GM19455 (cell line): ENCODE measurements at regions not wholly inside any gene's neighbourhood (a gene's known extent, or its start where the extent isn't known, plus 50 kb on each side); places are given as distances from the start of the nearest gene placed in this dataset.
A peak's percentile ranks its signal among the peaks of the same experiment; 100 is the strongest.
"Not testable (repeated sequence)": the region's sequence is repeated elsewhere in the genome, so short reads cannot be mapped to it uniquely, and the experiment has no call there.

Experiments used
- ATAC-seq: cut with Tn5 transposase; IDR thresholded peaks from one replicate; pipeline ENCODE4 v1.9.1; 2021; ENCODE audit not compliant: unreplicated experiment

GRCh38 chr6:139962654-139963347 is 588.4 kb upstream of the CITED2 start:
- ATAC-seq = no peak

DNA sequence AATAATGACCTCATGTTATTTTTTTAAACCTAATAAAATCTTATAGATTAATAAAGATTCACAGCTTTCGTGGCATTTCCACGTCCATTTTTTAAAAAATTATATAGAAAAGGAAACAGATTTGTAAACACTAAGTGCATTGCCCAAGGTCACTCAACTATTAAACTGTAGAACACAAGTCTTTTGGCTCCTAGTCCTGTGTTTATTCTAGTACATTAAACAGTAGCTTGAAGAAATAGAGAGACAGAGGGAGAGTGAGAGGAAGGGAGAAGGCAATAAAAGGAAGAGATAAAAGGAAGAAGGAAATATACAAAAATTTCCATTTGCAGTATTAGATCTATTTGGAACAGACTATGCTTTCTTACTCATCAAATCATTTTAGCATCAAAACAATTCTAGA is 586.7 kb upstream of the CITED2 start:
- no peak for ATAC-seq

GRCh38 chr6:139960671-139961070 is 586.2 kb upstream of the CITED2 start:
- no peak for ATAC-seq

- ATAC-seq = no peak
Observed at GRCh38 chr6:139955366-139956155, 581.1 kb upstream of the CITED2 start.

DNA sequence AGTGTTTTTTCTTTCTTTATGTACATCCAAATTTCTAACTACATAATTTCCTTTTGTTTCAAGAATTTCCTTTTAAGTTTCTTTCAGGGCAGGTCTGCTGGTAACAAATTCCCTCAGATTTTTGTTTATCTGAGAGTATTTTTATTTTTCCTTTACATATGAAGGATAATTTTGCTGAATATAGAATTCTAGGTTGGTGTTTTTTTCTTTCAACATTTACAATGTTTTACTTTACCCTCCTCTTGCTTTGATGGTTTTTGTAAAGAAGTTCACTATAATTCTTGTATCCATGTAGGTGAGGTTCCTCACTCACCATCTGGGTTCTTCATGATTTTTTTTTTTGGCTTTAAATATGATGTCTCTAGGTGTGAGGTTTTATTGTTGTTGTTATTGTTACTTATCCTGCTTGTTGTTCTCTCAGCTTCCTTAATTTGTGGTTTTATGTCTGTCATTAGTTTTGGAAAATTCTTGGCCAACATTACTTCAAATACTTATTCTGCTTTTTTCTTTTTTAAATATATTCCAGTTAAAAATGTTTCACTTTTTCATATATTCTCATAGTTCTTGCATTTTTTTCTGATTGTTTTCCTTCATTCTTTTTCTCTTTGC is 580.1 kb upstream of the CITED2 start:
- ATAC-seq = no peak

DNA sequence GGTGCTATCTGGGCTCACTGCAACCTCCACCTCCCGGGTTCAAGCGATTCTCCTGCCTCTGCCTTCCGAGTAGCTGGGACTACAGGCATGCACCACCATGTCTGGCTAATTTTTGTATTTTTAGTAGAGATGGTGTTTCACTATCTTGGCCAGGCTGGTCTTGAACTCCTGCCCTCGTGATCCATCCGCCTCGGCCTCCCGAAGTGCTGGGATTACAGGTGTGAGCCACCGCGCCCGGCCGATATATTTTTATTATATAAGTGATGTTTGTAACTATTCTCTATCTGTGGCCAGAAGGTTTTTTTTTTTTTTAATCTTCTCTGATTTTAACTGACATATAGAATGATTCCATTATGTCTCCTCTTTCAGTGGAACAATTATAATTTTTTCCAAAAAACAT is 579.3 kb upstream of the CITED2 start:
- not testable (repeated sequence) for ATAC-seq

DNA sequence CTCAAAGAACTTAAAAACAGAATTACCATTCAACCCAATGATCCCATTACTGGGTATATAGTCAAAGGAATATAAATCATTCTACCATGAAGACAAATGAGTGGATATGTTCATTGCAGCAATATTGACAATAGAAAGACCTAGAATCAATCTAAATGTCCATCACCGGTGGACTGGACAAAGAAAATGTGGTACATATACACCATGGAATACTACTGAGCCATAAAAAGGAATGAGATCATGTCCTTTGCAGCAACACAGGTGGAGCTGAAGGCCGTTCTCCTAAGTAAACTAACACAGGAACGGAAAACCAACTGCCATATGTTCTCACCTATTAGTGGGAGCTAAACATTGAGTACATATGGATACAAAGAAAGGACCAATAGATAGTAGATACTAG is 576.7 kb upstream of the CITED2 start:
- no peak for ATAC-seq

DNA sequence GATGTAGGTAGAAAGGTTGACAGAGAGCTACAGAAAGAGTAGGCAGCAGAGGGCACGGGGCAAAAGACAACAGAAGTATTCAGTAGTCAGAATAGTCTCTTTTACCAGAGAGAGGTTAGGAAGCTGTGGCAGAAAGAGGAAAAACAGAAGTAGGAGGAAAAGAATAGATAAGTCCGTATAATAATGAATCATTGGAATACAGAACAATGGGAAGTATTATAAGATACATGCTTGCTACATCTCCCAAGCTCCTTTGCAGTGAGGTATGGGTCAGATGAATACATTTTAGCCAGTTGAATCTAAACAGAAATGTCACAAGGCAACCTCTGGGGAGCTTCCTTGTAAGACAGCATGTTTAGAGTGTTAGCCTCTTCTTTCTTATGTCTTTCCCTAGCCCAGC is 570.5 kb upstream of the CITED2 start:
- ATAC-seq = no peak

DNA sequence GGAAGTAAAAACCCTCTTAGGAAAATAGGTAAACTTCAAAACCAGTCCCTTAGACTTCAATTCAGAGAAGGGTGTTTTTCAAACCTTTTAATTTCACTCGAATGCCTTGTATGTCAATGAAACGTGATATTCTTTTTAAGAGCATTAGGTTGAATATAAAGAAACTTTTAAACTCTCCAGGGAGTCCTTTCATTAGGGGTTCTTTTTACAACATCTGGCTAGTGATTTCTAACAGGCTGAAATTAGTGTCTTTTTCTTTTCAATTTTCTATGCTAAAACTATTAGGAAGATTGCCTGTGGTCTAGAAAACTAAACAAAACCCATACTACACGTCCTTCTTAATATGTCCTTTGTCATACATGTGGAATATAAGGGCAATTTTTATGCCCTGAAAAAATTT is 569.7 kb upstream of the CITED2 start:
- ATAC-seq = no peak

GRCh38 chr6:139943391-139943790 is 568.9 kb upstream of the CITED2 start:
- no peak for ATAC-seq

DNA sequence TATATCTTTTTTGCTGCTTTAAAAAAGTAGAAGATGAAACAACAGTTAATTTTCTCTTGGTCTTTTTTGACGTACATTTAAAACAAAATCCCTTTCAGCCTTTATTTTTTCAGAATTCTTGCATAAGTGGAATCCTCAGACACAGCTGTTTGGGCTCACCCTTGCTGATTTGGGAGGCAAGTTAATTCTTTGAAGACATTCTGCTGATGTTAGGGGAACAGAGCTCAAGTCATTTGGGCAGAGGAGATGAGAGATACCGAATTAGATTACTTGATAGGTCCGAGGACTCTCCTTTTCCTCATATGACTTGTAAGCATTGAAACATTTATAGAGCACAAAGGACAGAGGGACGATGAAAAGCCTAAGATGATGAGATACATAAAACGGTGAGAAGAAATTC is 567.9 kb upstream of the CITED2 start:
- no peak for ATAC-seq

GRCh38 chr6:139941826-139942225 is 567.4 kb upstream of the CITED2 start:
- no peak for ATAC-seq

GRCh38 chr6:139940741-139941729 is 566.6 kb upstream of the CITED2 start:
- peak; percentile 94 for ATAC-seq

DNA sequence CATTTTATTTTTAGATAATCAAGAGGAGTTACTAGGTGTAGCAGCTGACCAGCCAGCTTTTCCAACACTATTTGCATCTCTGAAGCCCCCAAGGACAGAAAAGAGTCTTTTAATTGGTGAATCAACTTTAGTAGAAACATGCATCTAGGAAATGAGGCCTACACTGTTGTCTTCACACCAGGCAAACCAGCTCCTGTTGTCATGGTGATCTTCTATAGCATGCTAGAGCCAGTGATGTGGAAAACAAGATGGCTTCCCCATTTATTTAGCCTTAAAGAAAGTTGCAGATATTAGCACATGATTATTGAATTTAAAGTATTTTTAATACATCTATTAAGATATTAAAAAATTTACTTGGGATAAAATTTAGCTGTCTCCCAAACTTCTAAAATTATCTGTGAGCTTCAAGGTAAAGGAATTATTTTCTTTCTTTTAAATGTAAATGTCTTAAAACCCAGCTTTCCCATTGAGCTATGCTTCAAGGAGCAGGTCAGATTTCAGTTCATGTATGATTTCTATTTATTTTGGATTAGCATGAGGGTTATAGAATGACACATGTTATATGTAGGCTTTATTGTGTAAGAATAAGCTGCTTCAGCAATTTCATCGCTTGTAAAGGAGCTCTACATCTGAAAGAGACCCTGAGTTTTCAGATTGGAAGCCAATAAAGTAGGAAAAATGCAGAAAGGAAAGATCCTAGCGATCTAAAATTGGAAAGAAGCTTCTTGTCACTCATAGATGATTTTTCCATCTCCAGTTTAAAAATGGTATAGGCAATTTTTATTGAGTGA is 564.9 kb upstream of the CITED2 start:
- ATAC-seq = no peak

DNA sequence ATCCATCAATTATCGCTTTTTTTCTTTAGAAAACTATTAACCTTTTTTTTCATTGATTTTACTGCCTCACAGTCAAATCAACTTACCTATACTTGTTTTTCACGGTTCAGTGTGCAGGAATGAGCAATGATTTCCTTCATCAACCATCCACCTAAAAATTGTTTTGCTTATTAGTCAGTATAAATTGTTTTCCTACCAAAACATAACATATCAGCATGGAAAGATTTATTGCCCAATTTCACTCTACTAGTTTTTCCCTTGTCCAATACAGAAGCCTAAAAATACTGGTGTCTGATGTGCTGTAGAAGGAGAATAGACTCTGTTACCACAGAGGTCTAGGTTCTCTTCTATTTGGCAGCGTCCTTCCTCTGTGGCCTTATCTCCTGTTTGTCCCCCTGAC is 558.2 kb upstream of the CITED2 start:
- no peak for ATAC-seq

GRCh38 chr6:139931747-139932146 is 557.3 kb upstream of the CITED2 start:
- no peak for ATAC-seq

DNA sequence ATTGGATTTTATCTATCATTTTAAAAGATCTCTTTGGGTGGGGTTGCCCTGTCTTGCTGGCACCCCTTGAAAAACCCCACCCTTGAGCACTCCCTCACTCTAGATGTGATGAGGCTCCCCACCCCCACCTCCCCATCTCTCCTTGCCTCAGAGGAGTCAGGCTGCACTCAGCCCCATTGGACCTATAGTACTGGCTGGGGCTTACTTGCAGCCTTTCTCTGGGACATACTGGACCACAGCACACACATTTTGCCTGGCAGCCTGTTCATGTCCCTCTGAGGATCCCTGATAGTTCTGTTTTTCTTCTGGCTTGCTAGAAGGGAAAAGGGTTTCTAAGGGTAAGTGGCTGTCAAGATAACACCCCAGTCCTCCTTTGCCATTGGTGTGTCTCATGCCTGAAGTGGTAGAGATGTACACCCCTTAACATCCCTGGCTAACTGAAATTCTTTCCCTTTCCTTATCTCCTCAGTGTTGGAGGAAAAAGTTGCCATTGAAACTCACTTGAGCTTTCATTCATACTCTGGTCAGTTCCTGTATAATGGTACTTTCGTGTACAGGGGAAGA is 553.4 kb upstream of the CITED2 start:
- ATAC-seq = no peak

- no peak for ATAC-seq
Observed at GRCh38 chr6:139927236-139927635, 552.8 kb upstream of the CITED2 start.

GRCh38 chr6:139926711-139927110 is 552.3 kb upstream of the CITED2 start:
- no peak for ATAC-seq
